GM12875 (cell line): ENCODE measurements at regions not wholly inside any gene's neighbourhood (a gene's known extent, or its start where the extent isn't known, plus 50 kb on each side); places are given as distances from the start of the nearest gene placed in this dataset.
"Not testable (repeated sequence)": the region's sequence is repeated elsewhere in the genome, so short reads cannot be mapped to it uniquely, and the experiment has no call there.

Experiments
- H3K4me3 ChIP-seq: one replicate; pipeline ENCODE4 v1.5.1; 2011; ENCODE audit warnings: low read depth, low read length, control low read depth
- CTCF ChIP-seq: IDR thresholded peaks from 2 replicates; pipeline ENCODE4 v1.5.1; 2011; ENCODE audit warnings: low read depth, mild to moderate bottlenecking, control low read depth, inconsistent platforms, low read length, moderate library complexity, borderline replicate concordance; ENCODE audit not compliant: insufficient read depth

- H3K4me3 ChIP-seq: no peak overlapping the region
These were observed 546.6 kb upstream of the PTPRD start for GRCh38 chr9:11159318-11159862.

GRCh38 chr9:11163843-11164242 lies 551.0 kb upstream of the PTPRD start:
- no peak overlapping the region for H3K4me3 ChIP-seq
- no peak for TF ChIP-seq CTCF

More at GRCh38 chr9:11159318-11159862, 546.6 kb upstream of the PTPRD start:
- no peak for TF ChIP-seq CTCF

GRCh38 chr9:11182001-11182400 lies 569.2 kb upstream of the PTPRD start:
- H3K4me3 ChIP-seq: no peak overlapping the region
- no peak for TF ChIP-seq CTCF

GRCh38 chr9:11190719-11191118 lies 577.9 kb upstream of the PTPRD start:
- no peak overlapping the region for H3K4me3 ChIP-seq
- no peak for TF ChIP-seq CTCF

- no peak for TF ChIP-seq CTCF
- H3K4me3 ChIP-seq: no peak overlapping the region
These were observed 580.2 kb upstream of the PTPRD start for GRCh38 chr9:11192993-11193392.

GRCh38 chr9:11194246-11194645 lies 581.4 kb upstream of the PTPRD start:
- TF ChIP-seq CTCF: no peak
- H3K4me3 ChIP-seq: no peak overlapping the region

GRCh38 chr9:11196840-11197365 lies 584.1 kb upstream of the PTPRD start:
- H3K4me3 ChIP-seq: not testable (repeated sequence)
